ENCODE measurements at regions not wholly inside any gene's neighbourhood (a gene's known extent, or its start where the extent isn't known, plus 50 kb on each side); places are given as distances from the start of the nearest gene placed in this dataset.

- ChIA-PET CTCF (interaction anchor here (0.6 kb wide), 1 partner anchor 143 kb away, joined by 3 read pairs; no protein-coding TSS in a partner anchor), POLR2A (ENCODE audit: low non-redundant PET) (no interaction called here)
- H3K27ac ChIP-seq: no peak overlapping the region
- TF ChIP-seq, protein P1, sequence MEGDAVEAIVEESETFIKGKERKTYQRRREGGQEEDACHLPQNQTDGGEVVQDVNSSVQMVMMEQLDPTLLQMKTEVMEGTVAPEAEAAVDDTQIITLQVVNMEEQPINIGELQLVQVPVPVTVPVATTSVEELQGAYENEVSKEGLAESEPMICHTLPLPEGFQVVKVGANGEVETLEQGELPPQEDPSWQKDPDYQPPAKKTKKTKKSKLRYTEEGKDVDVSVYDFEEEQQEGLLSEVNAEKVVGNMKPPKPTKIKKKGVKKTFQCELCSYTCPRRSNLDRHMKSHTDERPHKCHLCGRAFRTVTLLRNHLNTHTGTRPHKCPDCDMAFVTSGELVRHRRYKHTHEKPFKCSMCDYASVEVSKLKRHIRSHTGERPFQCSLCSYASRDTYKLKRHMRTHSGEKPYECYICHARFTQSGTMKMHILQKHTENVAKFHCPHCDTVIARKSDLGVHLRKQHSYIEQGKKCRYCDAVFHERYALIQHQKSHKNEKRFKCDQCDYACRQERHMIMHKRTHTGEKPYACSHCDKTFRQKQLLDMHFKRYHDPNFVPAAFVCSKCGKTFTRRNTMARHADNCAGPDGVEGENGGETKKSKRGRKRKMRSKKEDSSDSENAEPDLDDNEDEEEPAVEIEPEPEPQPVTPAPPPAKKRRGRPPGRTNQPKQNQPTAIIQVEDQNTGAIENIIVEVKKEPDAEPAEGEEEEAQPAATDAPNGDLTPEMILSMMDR (conservative IDR thresholded peaks at IDR 0.05; ENCODE audit: low read depth): no peak
- no peak for DNase-seq (ENCODE audit: low spot score)
These were observed 189.8 kb downstream of the TMEM18 start for GRCh38 chr2:487186-488079.

DNA sequence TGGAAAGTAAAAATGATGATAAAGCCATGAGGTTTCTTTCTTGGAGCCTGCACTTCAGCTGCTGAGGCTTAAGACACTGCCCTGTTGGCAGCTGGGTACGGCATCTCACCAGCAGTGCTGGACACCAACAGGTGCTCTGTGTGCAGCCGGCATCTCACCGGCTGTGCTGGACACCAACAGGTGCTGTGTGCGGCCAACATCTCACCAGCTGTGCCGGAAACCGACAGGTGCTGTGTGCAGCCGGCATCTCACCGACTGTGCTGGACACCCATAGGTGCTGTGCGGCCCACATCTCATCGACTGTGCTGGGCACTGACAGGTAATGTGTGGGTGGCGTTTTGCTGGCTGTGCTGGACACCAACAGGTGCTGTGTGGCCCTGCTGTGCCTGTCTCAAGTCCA, 190.8 kb downstream of the TMEM18 start:
- DNase-seq (ENCODE audit: low spot score): no peak

GRCh38 chr2:481388-481787, 193.5 kb upstream of the ALKAL2 start:
- H3K27ac ChIP-seq: no peak overlapping the region
- ChIA-PET POLR2A (ENCODE audit: low non-redundant PET) (no interaction called here), CTCF (no interaction called here)
- TF ChIP-seq, protein P1 (conservative IDR thresholded peaks at IDR 0.05; ENCODE audit: low read depth): no peak
- no peak for DNase-seq (ENCODE audit: low spot score)

More for the DNA sequence above, 190.8 kb downstream of the TMEM18 start:
- ChIA-PET POLR2A (ENCODE audit: low non-redundant PET) (no interaction called here), CTCF (no interaction called here)
- TF ChIP-seq, protein P1 (conservative IDR thresholded peaks at IDR 0.05; ENCODE audit: low read depth): no peak
- no peak overlapping the region for H3K27ac ChIP-seq

GRCh38 chr2:479490-480176, 191.7 kb upstream of the ALKAL2 start:
- DNase-seq (ENCODE audit: low spot score): no peak
- no peak overlapping the region for H3K27ac ChIP-seq
- ChIA-PET POLR2A (ENCODE audit: low non-redundant PET) (no interaction called here), CTCF (no interaction called here)
- TF ChIP-seq, protein P1 (conservative IDR thresholded peaks at IDR 0.05; ENCODE audit: low read depth): no peak

GRCh38 chr2:479031-479430, 191.1 kb upstream of the ALKAL2 start:
- CTCF ChIA-PET: no interaction called here
- POLR2A ChIA-PET (ENCODE audit: low non-redundant PET): no interaction called here
- no peak for DNase-seq (ENCODE audit: low spot score)
- H3K27ac ChIP-seq: no peak overlapping the region
- TF ChIP-seq, protein P1 (conservative IDR thresholded peaks at IDR 0.05; ENCODE audit: low read depth): no peak

DNA sequence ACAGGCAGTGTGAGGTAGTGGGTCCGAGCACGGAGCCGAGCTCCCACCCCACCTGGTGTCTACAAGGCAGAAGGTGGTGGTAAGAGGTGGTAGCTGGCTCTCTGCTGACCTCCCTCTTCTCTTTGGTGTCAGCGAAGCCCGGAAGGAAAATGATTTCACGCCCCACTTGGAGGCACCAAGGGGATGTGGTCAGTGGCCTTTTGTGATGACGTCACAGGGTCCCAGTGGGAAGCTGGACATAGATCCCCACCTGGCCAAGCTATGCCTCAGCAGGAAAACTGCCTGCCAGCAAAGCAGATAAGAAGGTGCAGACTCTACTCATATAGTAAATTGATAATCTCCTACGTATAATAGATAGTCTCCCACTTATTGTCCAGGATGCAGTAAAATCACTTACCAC, 183.7 kb upstream of the ALKAL2 start:
- TF ChIP-seq, protein P1 (conservative IDR thresholded peaks at IDR 0.05; ENCODE audit: low read depth): no peak
- DNase-seq (ENCODE audit: low spot score): no peak
- no peak overlapping the region for H3K27ac ChIP-seq
- ChIA-PET CTCF (no interaction called here), POLR2A (ENCODE audit: low non-redundant PET) (no interaction called here)
